HL-60 (cell line): ENCODE measurements at regions not wholly inside any gene's neighbourhood (a gene's known extent, or its start where the extent isn't known, plus 50 kb on each side); places are given as distances from the start of the nearest gene placed in this dataset.

Experiments used
- DNase-seq, 2 experiments: peaks; one replicate each; pipeline ENCODE4 v3.0.0-alpha.2; 2010 to 2020; ENCODE audit warnings: low read depth in 1 of 2, low spot score in 1 of 2
- H3K27ac ChIP-seq: fragments of 250-450 bp; sonication (Bioruptor Pico); replicated peaks from 2 replicates; pipeline ENCODE4 v1.5.1; 2020; ENCODE audit warnings: mild to moderate bottlenecking, moderate library complexity
- H3K27me3 ChIP-seq: fragments of 250-450 bp; sonication (Bioruptor Pico); 2 replicates; pipeline ENCODE4 v1.5.1; 2021; ENCODE audit warnings: mild to moderate bottlenecking, moderate library complexity; ENCODE audit not compliant: insufficient read depth, poor library complexity, severe bottlenecking
- H3K4me3 ChIP-seq: replicated peaks from 2 replicates; pipeline ENCODE4 v1.5.1; 2011; ENCODE audit warnings: mild to moderate bottlenecking, control low read depth, low read length; ENCODE audit not compliant: insufficient read depth
- GABPA ChIP-seq: IDR thresholded peaks from 2 replicates; pipeline ENCODE4 v1.6.1; 2012; ENCODE audit warnings: low read depth
- POLR2AphosphoS5 ChIP-seq: IDR thresholded peaks from 2 replicates; pipeline ENCODE4 v1.6.1; 2012; ENCODE audit warnings: low read depth
- SPI1 ChIP-seq: IDR thresholded peaks from 2 replicates; pipeline ENCODE4 v1.6.1; 2012; ENCODE audit warnings: low read depth, mild to moderate bottlenecking, borderline replicate concordance
- TF ChIP-seq, protein P1 (sequence below): IDR thresholded peaks from 2 replicates; pipeline ENCODE4 v1.6.1; 2012; ENCODE audit warnings: low read depth; ENCODE audit not compliant: insufficient replicate concordance
- TF ChIP-seq, protein P2 (sequence below): IDR thresholded peaks from one replicate; pipeline ENCODE4 v1.5.1; 2011; ENCODE audit warnings: low read length, control low read depth, inconsistent platforms; ENCODE audit not compliant: insufficient read depth

DNA sequence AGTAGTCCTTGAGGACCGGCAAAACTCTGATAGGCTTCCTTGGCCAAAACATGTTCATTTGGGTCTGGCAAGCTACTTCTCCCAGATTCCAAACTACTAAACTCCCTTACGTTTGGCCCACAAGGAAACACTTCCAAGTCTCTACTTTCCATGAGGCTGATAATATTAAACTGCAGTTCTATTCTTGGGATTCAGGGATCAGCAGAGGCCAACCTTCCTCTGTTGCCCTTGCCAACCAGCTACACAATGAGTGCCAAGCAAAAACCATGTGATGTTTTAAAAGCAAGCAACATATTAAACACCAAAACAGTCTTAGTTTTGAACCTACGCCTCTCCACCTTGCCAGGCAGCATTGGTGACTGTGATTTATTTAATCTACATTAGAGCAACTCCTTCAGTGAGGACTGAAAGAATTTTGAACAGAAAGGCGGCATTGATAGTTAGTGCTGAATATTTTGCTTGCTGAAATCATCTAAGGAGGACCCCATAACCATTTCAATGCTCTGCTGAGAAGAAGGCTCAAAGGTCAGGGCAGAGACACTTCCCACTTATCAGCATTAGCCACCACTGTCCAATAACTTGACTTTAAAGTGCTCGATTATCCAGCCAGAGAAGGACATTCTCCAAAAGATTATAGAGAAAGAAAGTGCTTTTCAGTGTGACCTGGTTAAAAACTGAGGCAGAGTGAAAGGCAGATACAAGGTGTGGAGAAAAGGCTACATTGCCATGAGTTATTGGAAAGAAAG is 287.1 kb downstream of the TBC1D4 start:
- TF ChIP-seq, protein P1, sequence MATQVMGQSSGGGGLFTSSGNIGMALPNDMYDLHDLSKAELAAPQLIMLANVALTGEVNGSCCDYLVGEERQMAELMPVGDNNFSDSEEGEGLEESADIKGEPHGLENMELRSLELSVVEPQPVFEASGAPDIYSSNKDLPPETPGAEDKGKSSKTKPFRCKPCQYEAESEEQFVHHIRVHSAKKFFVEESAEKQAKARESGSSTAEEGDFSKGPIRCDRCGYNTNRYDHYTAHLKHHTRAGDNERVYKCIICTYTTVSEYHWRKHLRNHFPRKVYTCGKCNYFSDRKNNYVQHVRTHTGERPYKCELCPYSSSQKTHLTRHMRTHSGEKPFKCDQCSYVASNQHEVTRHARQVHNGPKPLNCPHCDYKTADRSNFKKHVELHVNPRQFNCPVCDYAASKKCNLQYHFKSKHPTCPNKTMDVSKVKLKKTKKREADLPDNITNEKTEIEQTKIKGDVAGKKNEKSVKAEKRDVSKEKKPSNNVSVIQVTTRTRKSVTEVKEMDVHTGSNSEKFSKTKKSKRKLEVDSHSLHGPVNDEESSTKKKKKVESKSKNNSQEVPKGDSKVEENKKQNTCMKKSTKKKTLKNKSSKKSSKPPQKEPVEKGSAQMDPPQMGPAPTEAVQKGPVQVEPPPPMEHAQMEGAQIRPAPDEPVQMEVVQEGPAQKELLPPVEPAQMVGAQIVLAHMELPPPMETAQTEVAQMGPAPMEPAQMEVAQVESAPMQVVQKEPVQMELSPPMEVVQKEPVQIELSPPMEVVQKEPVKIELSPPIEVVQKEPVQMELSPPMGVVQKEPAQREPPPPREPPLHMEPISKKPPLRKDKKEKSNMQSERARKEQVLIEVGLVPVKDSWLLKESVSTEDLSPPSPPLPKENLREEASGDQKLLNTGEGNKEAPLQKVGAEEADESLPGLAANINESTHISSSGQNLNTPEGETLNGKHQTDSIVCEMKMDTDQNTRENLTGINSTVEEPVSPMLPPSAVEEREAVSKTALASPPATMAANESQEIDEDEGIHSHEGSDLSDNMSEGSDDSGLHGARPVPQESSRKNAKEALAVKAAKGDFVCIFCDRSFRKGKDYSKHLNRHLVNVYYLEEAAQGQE = no peak
- TF ChIP-seq GABPA (no peak), SPI1 (no peak), POLR2AphosphoS5 (no peak)
- TF ChIP-seq, protein P2, sequence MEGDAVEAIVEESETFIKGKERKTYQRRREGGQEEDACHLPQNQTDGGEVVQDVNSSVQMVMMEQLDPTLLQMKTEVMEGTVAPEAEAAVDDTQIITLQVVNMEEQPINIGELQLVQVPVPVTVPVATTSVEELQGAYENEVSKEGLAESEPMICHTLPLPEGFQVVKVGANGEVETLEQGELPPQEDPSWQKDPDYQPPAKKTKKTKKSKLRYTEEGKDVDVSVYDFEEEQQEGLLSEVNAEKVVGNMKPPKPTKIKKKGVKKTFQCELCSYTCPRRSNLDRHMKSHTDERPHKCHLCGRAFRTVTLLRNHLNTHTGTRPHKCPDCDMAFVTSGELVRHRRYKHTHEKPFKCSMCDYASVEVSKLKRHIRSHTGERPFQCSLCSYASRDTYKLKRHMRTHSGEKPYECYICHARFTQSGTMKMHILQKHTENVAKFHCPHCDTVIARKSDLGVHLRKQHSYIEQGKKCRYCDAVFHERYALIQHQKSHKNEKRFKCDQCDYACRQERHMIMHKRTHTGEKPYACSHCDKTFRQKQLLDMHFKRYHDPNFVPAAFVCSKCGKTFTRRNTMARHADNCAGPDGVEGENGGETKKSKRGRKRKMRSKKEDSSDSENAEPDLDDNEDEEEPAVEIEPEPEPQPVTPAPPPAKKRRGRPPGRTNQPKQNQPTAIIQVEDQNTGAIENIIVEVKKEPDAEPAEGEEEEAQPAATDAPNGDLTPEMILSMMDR = no peak

GRCh38 chr13:75186379-75186778 is 295.6 kb downstream of the TBC1D4 start:
- Histone ChIP-seq H3K4me3 (no peak overlapping the region), H3K27me3 (no peaks in the 10 kb centered on the region), H3K27ac (no peak overlapping the region)
- TF ChIP-seq POLR2AphosphoS5 (no peak), SPI1 (no peak)
- TF ChIP-seq, protein P1 = no peak
- DNase-seq = no peak

More for the DNA sequence above, 287.1 kb downstream of the TBC1D4 start:
- no peak overlapping the region for H3K27ac ChIP-seq
- H3K27me3 ChIP-seq = peaks cover 2% of the 10 kb centered on the region
- H3K4me3 ChIP-seq = no peak overlapping the region
- no peak for DNase-seq

- TF ChIP-seq POLR2AphosphoS5 = no peak
- no peak for TF ChIP-seq GABPA
- TF ChIP-seq, protein P2 = no peak
- TF ChIP-seq, protein P1 = no peak
- TF ChIP-seq SPI1 = no peak
- H3K27me3 ChIP-seq = no peaks in the 10 kb centered on the region
- H3K27ac ChIP-seq = no peak overlapping the region
These were observed 300.1 kb downstream of the TBC1D4 start for GRCh38 chr13:75181906-75182305.

More at GRCh38 chr13:75181906-75182305, 300.1 kb downstream of the TBC1D4 start:
- no peak for DNase-seq
- H3K4me3 ChIP-seq = no peak overlapping the region
